BE2C (cell line): ENCODE measurements at regions not wholly inside any gene's neighbourhood (a gene's known extent, or its start where the extent isn't known, plus 50 kb on each side); places are given as distances from the start of the nearest gene placed in this dataset.

Experiments
- DNase-seq: peaks from one replicate; pipeline ENCODE4 v3.0.0-alpha.2; 2020
- H3K27me3 ChIP-seq: fragments of 250-450 bp; sonication (Bioruptor Pico); 2 replicates; pipeline ENCODE4 v1.5.1; 2020; ENCODE audit warnings: mild to moderate bottlenecking
- H3K36me3 ChIP-seq: fragments of 250-450 bp; sonication (Bioruptor Pico); 2 replicates; pipeline ENCODE4 v1.5.1; 2020; ENCODE audit warnings: mild to moderate bottlenecking
- H3K4me1 ChIP-seq: fragments of 250-450 bp; sonication (Bioruptor Pico); 2 replicates; pipeline ENCODE4 v1.5.1; 2020
- H3K4me3 ChIP-seq: 2 replicates; pipeline ENCODE4 v1.5.1; 2011; ENCODE audit warnings: low read depth, low read length
- H3K9me3 ChIP-seq: fragments of 250-450 bp; sonication (Bioruptor Pico); 2 replicates; pipeline ENCODE4 v1.5.1; 2020
- CTCF ChIP-seq: IDR thresholded peaks from 2 replicates; pipeline ENCODE4 v1.5.1; 2012; ENCODE audit warnings: mild to moderate bottlenecking, low read depth, low read length

- no peak for DNase-seq
- TF ChIP-seq CTCF, result no peak
- H3K4me3 ChIP-seq, result no peak overlapping the region
- H3K36me3 ChIP-seq, result no peaks in the 10 kb centered on the region
- H3K9me3 ChIP-seq, result no peaks in the 10 kb centered on the region
- no peaks in the 10 kb centered on the region for H3K27me3 ChIP-seq
- H3K4me1 ChIP-seq, result no peaks in the 10 kb centered on the region
Measured at GRCh38 chr15:46126581-46126980, 491.8 kb downstream of the SQOR start.

- H3K9me3 ChIP-seq, result no peaks in the 10 kb centered on the region
- no peaks in the 10 kb centered on the region for H3K4me1 ChIP-seq
- H3K36me3 ChIP-seq, result no peaks in the 10 kb centered on the region
- no peaks in the 10 kb centered on the region for H3K27me3 ChIP-seq
- DNase-seq, result no peak
- no peak for TF ChIP-seq CTCF
- no peak overlapping the region for H3K4me3 ChIP-seq
Measured at GRCh38 chr15:46127361-46127874, 492.6 kb downstream of the SQOR start.

GRCh38 chr15:46129145-46129544, 494.3 kb downstream of the SQOR start:
- DNase-seq, result no peak

GRCh38 chr15:46131876-46132275, 497.0 kb downstream of the SQOR start:
- DNase-seq, result no peak
- no peak for TF ChIP-seq CTCF
- Histone ChIP-seq H3K4me1 (no peaks in the 10 kb centered on the region), H3K4me3 (no peak overlapping the region), H3K27me3 (no peaks in the 10 kb centered on the region), H3K36me3 (no peaks in the 10 kb centered on the region), H3K9me3 (no peaks in the 10 kb centered on the region)

More at GRCh38 chr15:46129145-46129544, 494.3 kb downstream of the SQOR start:
- Histone ChIP-seq H3K36me3 (no peaks in the 10 kb centered on the region), H3K4me3 (no peak overlapping the region), H3K9me3 (no peaks in the 10 kb centered on the region), H3K27me3 (no peaks in the 10 kb centered on the region), H3K4me1 (no peaks in the 10 kb centered on the region)
- TF ChIP-seq CTCF, result no peak

GRCh38 chr15:46137443-46137842, 502.6 kb downstream of the SQOR start:
- H3K36me3 ChIP-seq, result no peaks in the 10 kb centered on the region
- no peak for TF ChIP-seq CTCF
- no peaks in the 10 kb centered on the region for H3K9me3 ChIP-seq
- H3K4me3 ChIP-seq, result no peak overlapping the region
- H3K4me1 ChIP-seq, result peaks cover 8% of the 10 kb centered on the region; the same call in 1 of the 2 replicates
- DNase-seq, result no peak
- H3K27me3 ChIP-seq, result no peaks in the 10 kb centered on the region

- Histone ChIP-seq H3K36me3 (no peaks in the 10 kb centered on the region), H3K9me3 (no peaks in the 10 kb centered on the region), H3K27me3 (no peaks in the 10 kb centered on the region), H3K4me3 (no peak overlapping the region), H3K4me1 (peaks cover 3% of the 10 kb centered on the region; the same call in 1 of the 2 replicates)
- TF ChIP-seq CTCF, result no peak
- no peak for DNase-seq
Measured at GRCh38 chr15:46146002-46146401, 511.2 kb downstream of the SQOR start.
